AG09309 (cell line): ENCODE measurements at regions not wholly inside any gene's neighbourhood (a gene's known extent, or its start where the extent isn't known, plus 50 kb on each side); places are given as distances from the start of the nearest gene placed in this dataset.
"Not testable (repeated sequence)": the region's sequence is repeated elsewhere in the genome, so short reads cannot be mapped to it uniquely, and the experiment has no call there.

Experiments
- DNase-seq: peaks from one replicate; pipeline ENCODE4 v3.0.0-alpha.2; 2010; ENCODE audit warnings: low read depth
- H3K4me3 ChIP-seq: 2 replicates; pipeline ENCODE4 v1.5.1; 2011; ENCODE audit warnings: mild to moderate bottlenecking, low read depth, low read length, moderate library complexity; ENCODE audit not compliant: control insufficient read depth
- CTCF ChIP-seq: IDR thresholded peaks from 2 replicates; pipeline ENCODE4 v1.5.1; 2011; ENCODE audit warnings: mild to moderate bottlenecking, low read depth, low read length, inconsistent platforms; ENCODE audit not compliant: insufficient read depth, control insufficient read depth; ENCODE audit errors: missing control alignments

- H3K4me3 ChIP-seq, result not testable (repeated sequence)
Observed at GRCh38 chr7:101679653-101680173, 50.6 kb upstream of the MYL10 start.

GRCh38 chr7:101680406-101681145 lies 51.5 kb upstream of the MYL10 start:
- DNase-seq, result no peak
- TF ChIP-seq CTCF, result no peak
- no peak overlapping the region for H3K4me3 ChIP-seq

More at GRCh38 chr7:101679653-101680173, 50.6 kb upstream of the MYL10 start:
- DNase-seq, result not testable (repeated sequence)

GRCh38 chr7:101681170-101682007 lies 52.3 kb upstream of the MYL10 start:
- no peak overlapping the region for H3K4me3 ChIP-seq
- no peak for TF ChIP-seq CTCF
- DNase-seq, result peak; percentile 80

DNA sequence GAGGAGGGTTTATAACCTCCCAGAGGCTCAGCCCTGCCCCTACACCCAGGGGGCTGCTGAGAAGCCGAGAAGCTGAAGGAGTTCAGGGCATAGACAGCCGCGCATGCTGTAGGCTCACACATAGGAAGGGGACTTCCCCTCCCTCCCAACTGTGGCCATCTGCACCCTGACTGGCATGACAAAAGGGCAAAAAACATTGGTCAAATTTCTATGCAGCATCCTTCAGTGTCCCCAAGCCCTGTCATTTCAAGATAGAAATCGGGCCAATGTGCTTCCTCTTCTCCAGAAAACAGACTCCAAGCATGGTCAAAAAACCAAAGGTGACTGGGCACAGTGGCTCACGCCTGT lies 55.9 kb upstream of the MYL10 start:
- TF ChIP-seq CTCF, result no peak
- no peak for DNase-seq
- no peak overlapping the region for H3K4me3 ChIP-seq

DNA sequence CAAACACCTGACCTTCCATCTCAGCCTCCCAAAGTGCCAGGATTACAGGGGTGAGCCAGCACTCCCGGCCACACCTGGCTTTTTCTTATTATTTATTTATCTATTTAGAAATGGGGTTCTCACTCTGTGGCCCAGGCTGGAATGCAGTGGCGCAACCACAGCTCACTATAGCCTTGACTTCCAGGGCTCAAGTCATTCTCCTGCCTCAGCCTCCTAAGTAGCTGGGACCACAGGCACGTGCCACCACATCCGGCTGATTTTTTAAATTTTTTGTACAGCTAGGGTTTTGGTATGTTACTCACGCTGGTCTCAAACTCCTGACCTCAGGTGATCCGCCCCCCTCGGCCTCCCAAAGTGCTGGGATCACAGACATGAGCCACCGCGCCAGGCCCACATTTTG lies 56.9 kb upstream of the MYL10 start:
- H3K4me3 ChIP-seq, result no peak overlapping the region
- DNase-seq, result no peak
- no peak for TF ChIP-seq CTCF

- TF ChIP-seq CTCF, result no peak
- no peak overlapping the region for H3K4me3 ChIP-seq
- no peak for DNase-seq
Observed at GRCh38 chr7:101687081-101687480, 58.0 kb upstream of the MYL10 start.

- H3K4me3 ChIP-seq, result no peak overlapping the region
- TF ChIP-seq CTCF, result no peak
- DNase-seq, result no peak
Observed at GRCh38 chr7:101687791-101688182, 58.7 kb upstream of the MYL10 start.
